ENCODE measurements at regions not wholly inside any gene's neighbourhood (a gene's known extent, or its start where the extent isn't known, plus 50 kb on each side); places are given as distances from the start of the nearest gene placed in this dataset.

- Histone ChIP-seq H3K4me1 (ENCODE audit: control insufficient read depth in 5 of 5, insufficient read depth in 5 of 5, low read length in 5 of 5) (peaks cover 0 to 36% (median 33%) of the 10 kb centered on the region in 5 donors), H3K4me3 (ENCODE audit: low read depth in 1 of 5, low read length in 5 of 5) (no peak overlapping the region), H3K36me3 (ENCODE audit: control insufficient read depth in 5 of 5, insufficient read depth in 5 of 5, low read length in 5 of 5) (no peaks in the 10 kb centered on the region), H3K9ac (ENCODE audit: low read length in 5 of 5) (no peak overlapping the region), H3K27ac (ENCODE audit: low read depth, low read length) (no peak overlapping the region), H3K27me3 (ENCODE audit: control insufficient read depth in 5 of 5, insufficient read depth in 4 of 5, low read length in 5 of 5) (no peaks in the 10 kb centered on the region), H3K9me3 (ENCODE audit: control insufficient read depth in 5 of 5, low read length in 5 of 5) (no peaks in the 10 kb centered on the region)
These were observed 130.0 kb upstream of the RND3 start for GRCh38 chr2:150617351-150617978.

GRCh38 chr2:150612957-150613710, 125.7 kb upstream of the RND3 start:
- Histone ChIP-seq H3K4me3 (ENCODE audit: low read depth in 1 of 5, low read length in 5 of 5) (no peak overlapping the region), H3K27me3 (ENCODE audit: control insufficient read depth in 5 of 5, insufficient read depth in 4 of 5, low read length in 5 of 5) (no peaks in the 10 kb centered on the region), H3K9ac (ENCODE audit: low read length in 5 of 5) (no peak overlapping the region), H3K4me1 (ENCODE audit: control insufficient read depth in 5 of 5, insufficient read depth in 5 of 5, low read length in 5 of 5) (peaks cover 0 to 21% (median 13%) of the 10 kb centered on the region in 5 donors), H3K36me3 (ENCODE audit: control insufficient read depth in 5 of 5, insufficient read depth in 5 of 5, low read length in 5 of 5) (no peaks in the 10 kb centered on the region), H3K9me3 (ENCODE audit: control insufficient read depth in 5 of 5, low read length in 5 of 5) (no peaks in the 10 kb centered on the region), H3K27ac (ENCODE audit: low read depth, low read length) (no peak overlapping the region)

- H3K4me1 ChIP-seq (ENCODE audit: control insufficient read depth in 5 of 5, insufficient read depth in 5 of 5, low read length in 5 of 5), result peaks cover 0 to 16% (median 11%) of the 10 kb centered on the region in 5 donors
- no peak overlapping the region for H3K9ac ChIP-seq (ENCODE audit: low read length in 5 of 5)
- no peak overlapping the region for H3K27ac ChIP-seq (ENCODE audit: low read depth, low read length)
- H3K9me3 ChIP-seq (ENCODE audit: control insufficient read depth in 5 of 5, low read length in 5 of 5), result no peaks in the 10 kb centered on the region
- no peak overlapping the region for H3K4me3 ChIP-seq (ENCODE audit: low read depth in 1 of 5, low read length in 5 of 5)
- H3K36me3 ChIP-seq (ENCODE audit: control insufficient read depth in 5 of 5, insufficient read depth in 5 of 5, low read length in 5 of 5), result no peaks in the 10 kb centered on the region
- no peaks in the 10 kb centered on the region for H3K27me3 ChIP-seq (ENCODE audit: control insufficient read depth in 5 of 5, insufficient read depth in 4 of 5, low read length in 5 of 5)
These were observed 123.3 kb upstream of the RND3 start for GRCh38 chr2:150610670-150611279.

- H3K27me3 ChIP-seq (ENCODE audit: control insufficient read depth in 5 of 5, insufficient read depth in 4 of 5, low read length in 5 of 5), result no peaks in the 10 kb centered on the region
- no peaks in the 10 kb centered on the region for H3K36me3 ChIP-seq (ENCODE audit: control insufficient read depth in 5 of 5, insufficient read depth in 5 of 5, low read length in 5 of 5)
- no peak overlapping the region for H3K4me3 ChIP-seq (ENCODE audit: low read depth in 1 of 5, low read length in 5 of 5)
- H3K27ac ChIP-seq (ENCODE audit: low read depth, low read length), result no peak overlapping the region
- peaks cover 0 to 16% (median 11%) of the 10 kb centered on the region in 5 donors for H3K4me1 ChIP-seq (ENCODE audit: control insufficient read depth in 5 of 5, insufficient read depth in 5 of 5, low read length in 5 of 5)
- no peaks in the 10 kb centered on the region for H3K9me3 ChIP-seq (ENCODE audit: control insufficient read depth in 5 of 5, low read length in 5 of 5)
- H3K9ac ChIP-seq (ENCODE audit: low read length in 5 of 5), result no peak overlapping the region
These were observed 122.5 kb upstream of the RND3 start for GRCh38 chr2:150609831-150610582.

GRCh38 chr2:150608341-150608740, 120.9 kb upstream of the RND3 start:
- Histone ChIP-seq H3K27ac (ENCODE audit: low read depth, low read length) (no peak overlapping the region), H3K36me3 (ENCODE audit: control insufficient read depth in 5 of 5, insufficient read depth in 5 of 5, low read length in 5 of 5) (no peaks in the 10 kb centered on the region), H3K27me3 (ENCODE audit: control insufficient read depth in 5 of 5, insufficient read depth in 4 of 5, low read length in 5 of 5) (no peaks in the 10 kb centered on the region), H3K4me3 (ENCODE audit: low read depth in 1 of 5, low read length in 5 of 5) (no peak overlapping the region), H3K9ac (ENCODE audit: low read length in 5 of 5) (no peak overlapping the region), H3K4me1 (ENCODE audit: control insufficient read depth in 5 of 5, insufficient read depth in 5 of 5, low read length in 5 of 5) (peaks cover 0 to 14% (median 10%) of the 10 kb centered on the region in 5 donors), H3K9me3 (ENCODE audit: control insufficient read depth in 5 of 5, low read length in 5 of 5) (no peaks in the 10 kb centered on the region)

- H3K4me1 ChIP-seq (ENCODE audit: control insufficient read depth in 5 of 5, insufficient read depth in 5 of 5, low read length in 5 of 5), result peaks cover 0 to 11% (median 10%) of the 10 kb centered on the region in 5 donors
- no peak overlapping the region for H3K9ac ChIP-seq (ENCODE audit: low read length in 5 of 5)
- H3K9me3 ChIP-seq (ENCODE audit: control insufficient read depth in 5 of 5, low read length in 5 of 5), result peaks cover 0 to 6% (median 0%) of the 10 kb centered on the region in 5 donors
- H3K27me3 ChIP-seq (ENCODE audit: control insufficient read depth in 5 of 5, insufficient read depth in 4 of 5, low read length in 5 of 5), result no peaks in the 10 kb centered on the region
- no peak overlapping the region for H3K27ac ChIP-seq (ENCODE audit: low read depth, low read length)
- no peak overlapping the region for H3K4me3 ChIP-seq (ENCODE audit: low read depth in 1 of 5, low read length in 5 of 5)
- H3K36me3 ChIP-seq (ENCODE audit: control insufficient read depth in 5 of 5, insufficient read depth in 5 of 5, low read length in 5 of 5), result no peaks in the 10 kb centered on the region
These were observed 119.9 kb upstream of the RND3 start for GRCh38 chr2:150607390-150607811.

- Histone ChIP-seq H3K27ac (ENCODE audit: low read depth, low read length) (no peak overlapping the region), H3K9me3 (ENCODE audit: control insufficient read depth in 5 of 5, low read length in 5 of 5) (peaks cover 0 to 6% (median 0%) of the 10 kb centered on the region in 5 donors), H3K4me1 (ENCODE audit: control insufficient read depth in 5 of 5, insufficient read depth in 5 of 5, low read length in 5 of 5) (peaks cover under 1 to 15% (median 13%) of the 10 kb centered on the region in 5 donors), H3K27me3 (ENCODE audit: control insufficient read depth in 5 of 5, insufficient read depth in 4 of 5, low read length in 5 of 5) (no peaks in the 10 kb centered on the region), H3K9ac (ENCODE audit: low read length in 5 of 5) (no peak overlapping the region), H3K36me3 (ENCODE audit: control insufficient read depth in 5 of 5, insufficient read depth in 5 of 5, low read length in 5 of 5) (no peaks in the 10 kb centered on the region), H3K4me3 (ENCODE audit: low read depth in 1 of 5, low read length in 5 of 5) (no peak overlapping the region)
These were observed 119.1 kb upstream of the RND3 start for GRCh38 chr2:150606380-150607060.

GRCh38 chr2:150605664-150606063, 118.2 kb upstream of the RND3 start:
- Histone ChIP-seq H3K27ac (ENCODE audit: low read depth, low read length) (no peak overlapping the region), H3K36me3 (ENCODE audit: control insufficient read depth in 5 of 5, insufficient read depth in 5 of 5, low read length in 5 of 5) (no peaks in the 10 kb centered on the region), H3K9ac (ENCODE audit: low read length in 5 of 5) (no peak overlapping the region), H3K4me3 (ENCODE audit: low read depth in 1 of 5, low read length in 5 of 5) (no peak overlapping the region), H3K4me1 (ENCODE audit: control insufficient read depth in 5 of 5, insufficient read depth in 5 of 5, low read length in 5 of 5) (peaks cover 3 to 23% (median 18%) of the 10 kb centered on the region in 5 donors), H3K9me3 (ENCODE audit: control insufficient read depth in 5 of 5, low read length in 5 of 5) (peaks cover 0 to 6% (median 0%) of the 10 kb centered on the region in 5 donors), H3K27me3 (ENCODE audit: control insufficient read depth in 5 of 5, insufficient read depth in 4 of 5, low read length in 5 of 5) (no peaks in the 10 kb centered on the region)

GRCh38 chr2:150601280-150602038, 114.0 kb upstream of the RND3 start:
- H3K9ac ChIP-seq (ENCODE audit: low read length in 5 of 5), result peak overlapping the region in 1 of 5 donors; percentile 16
- H3K9me3 ChIP-seq (ENCODE audit: control insufficient read depth in 5 of 5, low read length in 5 of 5), result peaks cover 0 to 6% (median 0%) of the 10 kb centered on the region in 5 donors
- no peaks in the 10 kb centered on the region for H3K36me3 ChIP-seq (ENCODE audit: control insufficient read depth in 5 of 5, insufficient read depth in 5 of 5, low read length in 5 of 5)
- peaks cover 3 to 14% (median 10%) of the 10 kb centered on the region in 5 donors for H3K4me1 ChIP-seq (ENCODE audit: control insufficient read depth in 5 of 5, insufficient read depth in 5 of 5, low read length in 5 of 5)
- H3K27me3 ChIP-seq (ENCODE audit: control insufficient read depth in 5 of 5, insufficient read depth in 4 of 5, low read length in 5 of 5), result no peaks in the 10 kb centered on the region
- H3K27ac ChIP-seq (ENCODE audit: low read depth, low read length), result no peak overlapping the region
- peak overlapping the region in 2 of 5 donors; percentile 8 to 37 for H3K4me3 ChIP-seq (ENCODE audit: low read depth in 1 of 5, low read length in 5 of 5)
